OCI-LY7 (cell line): ENCODE measurements at regions not wholly inside any gene's neighbourhood (a gene's known extent, or its start where the extent isn't known, plus 50 kb on each side); places are given as distances from the start of the nearest gene placed in this dataset.

Source experiments
- BruUV-seq: library from RNA; stranded (reverse); fragments of 400-500 nt; replicated peaks from 2 replicates; lab custom pipeline; 2021; lab: Mats Ljungman, UMichigan
- CTCF ChIA-PET: fragments of 300-600 bp; sonication (Branson Sonifier 250); formaldehyde crosslinking; loops from one replicate; lab custom pipeline; 2022; ENCODE audit warnings: antibody characterized with exemption; ENCODE audit not compliant: unreplicated experiment; lab: Charles Lee
- POLR2A ChIA-PET: fragments of 300-600 bp; sonication (Branson Sonifier 250); formaldehyde crosslinking; loops from one replicate; lab custom pipeline; 2022; ENCODE audit warnings: antibody characterized with exemption; lab: Charles Lee
- DNase-seq: peaks from one replicate; pipeline ENCODE4 v3.0.0-alpha.2; 2015; ENCODE audit warnings: low spot score
- H2AFZ ChIP-seq: fragments of 200-600 bp; sonication (generic), shearing (Covaris generic); 2 replicates; pipeline ENCODE4 v1.6.1; 2014; ENCODE audit warnings: mild to moderate bottlenecking, antibody characterized with exemption, low read length, moderate library complexity
- H3K27ac ChIP-seq: fragments of 200-600 bp; sonication (generic); 2 replicates; pipeline ENCODE4 v1.5.1; 2014; ENCODE audit warnings: mixed run types, low read depth, mild to moderate bottlenecking, moderate library complexity, low read length, inconsistent platforms; ENCODE audit not compliant: poor library complexity, severe bottlenecking
- H3K36me3 ChIP-seq: fragments of 200-600 bp; sonication (generic); 2 replicates; pipeline ENCODE4 v1.6.1; 2014; ENCODE audit warnings: mild to moderate bottlenecking, antibody characterized with exemption, low read length, moderate library complexity, mixed read lengths; ENCODE audit not compliant: insufficient read depth
- H3K4me1 ChIP-seq: fragments of 200-600 bp; sonication (generic); 2 replicates; pipeline ENCODE4 v1.5.1; 2014; ENCODE audit warnings: mild to moderate bottlenecking, low read length; ENCODE audit not compliant: insufficient read depth, poor library complexity, severe bottlenecking
- H3K4me2 ChIP-seq: fragments of 200-600 bp; sonication (generic); 2 replicates; pipeline ENCODE4 v1.6.1; 2014; ENCODE audit warnings: mild to moderate bottlenecking, low read length
- H3K4me3 ChIP-seq: fragments of 200-600 bp; sonication (generic); 2 replicates; pipeline ENCODE4 v1.5.1; 2014; ENCODE audit warnings: mild to moderate bottlenecking, low read depth, low read length; ENCODE audit not compliant: poor library complexity, severe bottlenecking
- H3K79me2 ChIP-seq: fragments of 200-600 bp; sonication (generic); 2 replicates; pipeline ENCODE4 v1.6.1; 2016; ENCODE audit warnings: low read depth, mild to moderate bottlenecking, low read length, moderate library complexity, mixed read lengths; ENCODE audit not compliant: insufficient read depth
- H3K9me2 ChIP-seq: fragments of 200-600 bp; sonication (generic); 2 replicates; pipeline ENCODE4 v1.6.1; 2016; ENCODE audit warnings: mild to moderate bottlenecking, low read length, mixed read lengths; ENCODE audit not compliant: insufficient read depth
- H3K9me3 ChIP-seq: fragments of 200-600 bp; sonication (generic); 2 replicates; pipeline ENCODE4 v1.6.1; 2014; ENCODE audit warnings: mild to moderate bottlenecking, mixed run types, low read length, mixed read lengths
- H4K20me1 ChIP-seq: fragments of 200-600 bp; sonication (generic); 2 replicates; pipeline ENCODE4 v1.6.1; 2014; ENCODE audit warnings: mild to moderate bottlenecking, antibody characterized with exemption, low read length, moderate library complexity, mixed read lengths; ENCODE audit not compliant: insufficient read depth
- CTCF ChIP-seq: fragments of 200-600 bp; sonication (generic); conservative IDR thresholded peaks from 2 replicates; pipeline ENCODE4 v1.5.1; 2014; ENCODE audit warnings: mild to moderate bottlenecking, antibody characterized with exemption, low read length, moderate library complexity, mixed read lengths
- EZH2phosphoT487 ChIP-seq: fragments of 200-600 bp; sonication (generic); IDR thresholded peaks from 2 replicates; pipeline ENCODE4 v1.6.1; 2018; ENCODE audit warnings: low read depth, borderline replicate concordance, mild to moderate bottlenecking, mixed run types, antibody characterized with exemption, low read length, moderate library complexity, mixed read lengths
- intact Hi-C: fragments of 100-400 bp; cut with micrococcal nuclease; formaldehyde crosslinking; loops from one replicate; pipeline ENCODE4 v1.10.0; 2022; ENCODE audit not compliant: unreplicated experiment

GRCh38 chr12:115507560-115507889 lies 770.0 kb downstream of the MED13L start:
- Histone ChIP-seq H3K9me3 (no peaks in the 10 kb centered on the region), H3K36me3 (no peaks in the 10 kb centered on the region), H3K4me3 (no peak overlapping the region), H3K79me2 (no peaks in the 10 kb centered on the region), H4K20me1 (no peaks in the 10 kb centered on the region), H2AFZ (no peak overlapping the region), H3K27ac (no peak overlapping the region), H3K9me2 (no peaks in the 10 kb centered on the region), H3K4me2 (no peak overlapping the region), H3K4me1 (no peaks in the 10 kb centered on the region)
- no peak for TF ChIP-seq EZH2phosphoT487
- TF ChIP-seq CTCF, result no peak
- DNase-seq, result no peak
- BruUV-seq, result no TSS peak
- intact Hi-C loops, result no loop called here
- CTCF ChIA-PET, result no interaction called here
- POLR2A ChIA-PET, result interaction anchor here (0.5 kb wide), 1 partner anchor 299 kb away, joined by 3 read pairs; no protein-coding TSS in a partner anchor

- ChIA-PET POLR2A (interaction anchor here (0.5 kb wide), 1 partner anchor 299 kb away, joined by 3 read pairs; no protein-coding TSS in a partner anchor), CTCF (interaction anchor here (0.6 kb wide), 1 partner anchor 939 kb away, joined by 3 read pairs; no protein-coding TSS in a partner anchor)
- H3K36me3 ChIP-seq, result no peaks in the 10 kb centered on the region
- BruUV-seq, result no TSS peak
- H4K20me1 ChIP-seq, result no peaks in the 10 kb centered on the region
- H3K27ac ChIP-seq, result no peak overlapping the region
- no peak overlapping the region for H3K4me3 ChIP-seq
- TF ChIP-seq EZH2phosphoT487, result no peak
- no peak for TF ChIP-seq CTCF
- no peak overlapping the region for H2AFZ ChIP-seq
- no peak for DNase-seq
- no peaks in the 10 kb centered on the region for H3K9me2 ChIP-seq
- no peaks in the 10 kb centered on the region for H3K79me2 ChIP-seq
- no peaks in the 10 kb centered on the region for H3K4me1 ChIP-seq
- no peaks in the 10 kb centered on the region for H3K9me3 ChIP-seq
- intact Hi-C loops, result no loop called here
- no peak overlapping the region for H3K4me2 ChIP-seq
These were observed 770.5 kb downstream of the MED13L start for GRCh38 chr12:115506822-115507559.
